Thoracic aorta (tissue), 2 donors: ENCODE measurements at regions not wholly inside any gene's neighbourhood (a gene's known extent, or its start where the extent isn't known, plus 50 kb on each side); places are given as distances from the start of the nearest gene placed in this dataset.

Source experiments
- ATAC-seq: fragments of 150-250 bp; one replicate; pipeline ENCODE4 v1.8.0; 2017; ENCODE audit warnings: low read depth; ENCODE audit not compliant: insufficient number of reproducible peaks, low FRiP score
- DNase-seq: peaks from one replicate; pipeline ENCODE4 v3.0.0-alpha.2; 2020; ENCODE audit warnings: low spot score
- H3K27ac ChIP-seq, 2 donors: fragments of 200-600 bp; sonication (generic); 1 replicate in 1 of 2; 2 replicates in 1 of 2; pipeline ENCODE4 v1.5.1; 2016; ENCODE audit warnings: mild to moderate bottlenecking in 2 of 2, moderate library complexity in 2 of 2
- H3K27me3 ChIP-seq: fragments of 200-600 bp; sonication (generic); replicated peaks from 2 replicates; pipeline ENCODE4 v1.6.0; 2016; ENCODE audit warnings: mild to moderate bottlenecking; ENCODE audit not compliant: insufficient read depth
- H3K36me3 ChIP-seq: fragments of 200-600 bp; sonication (generic); one replicate; pipeline ENCODE4 v1.5.1; 2016
- H3K4me1 ChIP-seq, 2 donors: fragments of 200-600 bp; sonication (generic); 1 replicate in 1 of 2; 2 replicates in 1 of 2; pipeline versions ENCODE4 v1.5.1 to v1.6.0; 2016; ENCODE audit warnings: low read depth in 2 of 2, mild to moderate bottlenecking in 1 of 2; ENCODE audit not compliant: control insufficient read depth in 1 of 2
- H3K4me3 ChIP-seq: fragments of 200-600 bp; sonication (generic); 2 replicates; pipeline ENCODE4 v1.5.1; 2016; ENCODE audit warnings: mild to moderate bottlenecking
- H3K9me3 ChIP-seq: fragments of 200-600 bp; sonication (generic); 2 replicates; pipeline ENCODE4 v1.5.1; 2016
- TF ChIP-seq, protein P1 (sequence below): fragments of 200-600 bp; sonication (generic); IDR thresholded peaks from one replicate; pipeline ENCODE4 v1.5.1; 2019; ENCODE audit warnings: antibody characterized with exemption

DNA sequence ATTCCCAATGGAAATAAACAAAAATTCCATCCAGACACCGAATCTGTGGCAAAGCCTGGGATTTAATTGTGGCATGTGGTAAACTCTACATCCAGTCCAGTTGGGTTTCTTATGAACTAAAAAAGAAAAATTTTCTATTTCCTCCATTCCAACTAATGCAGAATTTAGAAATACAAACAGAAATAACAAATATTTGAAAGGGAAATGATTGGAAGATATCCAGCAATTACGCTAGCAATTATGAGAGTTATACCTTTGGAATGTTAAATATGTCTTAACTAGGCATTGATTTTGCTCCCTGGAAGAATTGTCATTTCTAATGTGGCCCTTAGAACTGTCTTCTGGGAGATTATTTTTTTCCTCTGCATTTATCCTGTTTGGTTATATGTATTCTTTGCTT lies 421.4 kb upstream of the KLHL1 start:
- TF ChIP-seq, protein P1, sequence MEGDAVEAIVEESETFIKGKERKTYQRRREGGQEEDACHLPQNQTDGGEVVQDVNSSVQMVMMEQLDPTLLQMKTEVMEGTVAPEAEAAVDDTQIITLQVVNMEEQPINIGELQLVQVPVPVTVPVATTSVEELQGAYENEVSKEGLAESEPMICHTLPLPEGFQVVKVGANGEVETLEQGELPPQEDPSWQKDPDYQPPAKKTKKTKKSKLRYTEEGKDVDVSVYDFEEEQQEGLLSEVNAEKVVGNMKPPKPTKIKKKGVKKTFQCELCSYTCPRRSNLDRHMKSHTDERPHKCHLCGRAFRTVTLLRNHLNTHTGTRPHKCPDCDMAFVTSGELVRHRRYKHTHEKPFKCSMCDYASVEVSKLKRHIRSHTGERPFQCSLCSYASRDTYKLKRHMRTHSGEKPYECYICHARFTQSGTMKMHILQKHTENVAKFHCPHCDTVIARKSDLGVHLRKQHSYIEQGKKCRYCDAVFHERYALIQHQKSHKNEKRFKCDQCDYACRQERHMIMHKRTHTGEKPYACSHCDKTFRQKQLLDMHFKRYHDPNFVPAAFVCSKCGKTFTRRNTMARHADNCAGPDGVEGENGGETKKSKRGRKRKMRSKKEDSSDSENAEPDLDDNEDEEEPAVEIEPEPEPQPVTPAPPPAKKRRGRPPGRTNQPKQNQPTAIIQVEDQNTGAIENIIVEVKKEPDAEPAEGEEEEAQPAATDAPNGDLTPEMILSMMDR: no peak

DNA sequence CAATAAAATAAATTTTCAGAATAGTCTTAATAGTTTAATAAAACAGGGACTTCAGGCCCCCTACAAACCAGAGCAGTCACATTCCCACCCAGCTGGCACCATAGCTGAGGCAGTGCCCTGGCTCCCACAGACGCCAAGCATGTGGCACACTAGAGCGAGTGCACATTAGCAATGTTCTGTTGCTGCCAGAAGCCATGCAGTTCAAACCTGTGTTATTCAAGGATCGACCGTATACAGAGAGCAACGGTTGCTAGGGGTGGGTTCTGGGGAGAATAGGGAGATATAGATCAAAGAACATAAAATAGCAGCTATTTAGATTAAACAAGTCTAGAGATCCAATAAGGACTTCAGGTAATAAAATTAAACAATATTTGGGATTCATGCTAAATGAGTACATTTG lies 419.3 kb upstream of the KLHL1 start:
- no peaks in the 10 kb centered on the region for H3K36me3 ChIP-seq
- H3K4me1 ChIP-seq: no peaks in the 10 kb centered on the region
- H3K9me3 ChIP-seq: no peaks in the 10 kb centered on the region
- H3K27ac ChIP-seq: no peak overlapping the region
- TF ChIP-seq, protein P1: no peak
- H3K27me3 ChIP-seq: no peaks in the 10 kb centered on the region
- DNase-seq: no peak
- no peak overlapping the region for H3K4me3 ChIP-seq
- ATAC-seq: no peak

More for the DNA sequence above, 421.4 kb upstream of the KLHL1 start:
- Histone ChIP-seq H3K4me3 (no peak overlapping the region), H3K4me1 (no peaks in the 10 kb centered on the region), H3K9me3 (no peaks in the 10 kb centered on the region), H3K27ac (no peak overlapping the region), H3K36me3 (no peaks in the 10 kb centered on the region), H3K27me3 (no peaks in the 10 kb centered on the region)
- ATAC-seq (no peak), DNase-seq (no peak)

DNA sequence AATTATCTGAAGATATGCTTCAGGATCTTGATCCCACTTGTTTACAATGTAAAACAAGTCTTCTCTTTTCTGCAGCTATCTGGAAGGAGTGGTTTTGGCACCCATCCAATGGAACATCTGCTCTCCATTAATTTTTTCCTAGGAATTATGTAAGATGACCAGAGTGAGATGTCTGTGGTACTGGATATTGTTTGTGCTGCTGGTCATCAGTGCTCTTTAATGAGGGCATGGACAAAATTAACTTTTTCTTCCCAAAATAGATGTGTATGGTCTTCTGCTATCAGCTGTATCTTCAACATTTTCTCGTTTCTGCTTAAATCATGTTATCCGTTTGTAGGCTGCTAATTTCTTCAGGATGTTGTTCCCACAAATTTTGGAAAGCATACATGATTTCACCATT lies 415.4 kb upstream of the KLHL1 start:
- Histone ChIP-seq H3K9me3 (no peaks in the 10 kb centered on the region), H3K4me1 (no peaks in the 10 kb centered on the region), H3K27ac (no peak overlapping the region), H3K27me3 (no peaks in the 10 kb centered on the region), H3K4me3 (no peak overlapping the region), H3K36me3 (no peaks in the 10 kb centered on the region)
- TF ChIP-seq, protein P1: no peak
- no peak for DNase-seq
- ATAC-seq: no peak

GRCh38 chr13:70520275-70521036 lies 412.2 kb upstream of the KLHL1 start:
- no peak for ATAC-seq
- H3K9me3 ChIP-seq: no peaks in the 10 kb centered on the region
- no peaks in the 10 kb centered on the region for H3K4me1 ChIP-seq

DNA sequence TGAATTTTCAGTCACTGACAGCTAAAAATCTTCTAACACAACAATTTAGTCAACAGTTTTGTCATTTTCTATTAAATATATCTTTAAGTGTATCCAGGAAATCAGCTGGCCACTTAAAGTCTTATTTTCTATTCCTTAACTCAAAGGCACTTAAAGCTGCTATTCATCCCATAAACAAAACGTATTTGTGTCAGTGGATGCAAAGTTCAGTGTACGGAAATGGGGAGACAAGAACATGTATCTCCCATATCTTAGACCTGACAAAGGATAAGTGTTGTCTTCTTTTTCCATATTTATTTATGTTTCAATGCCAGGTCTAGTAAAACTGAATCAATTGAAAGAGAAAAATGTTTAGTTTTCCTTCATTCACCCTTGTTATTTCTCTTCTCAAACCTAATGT lies 409.8 kb upstream of the KLHL1 start:
- Histone ChIP-seq H3K36me3 (no peaks in the 10 kb centered on the region), H3K9me3 (no peaks in the 10 kb centered on the region), H3K4me1 (no peaks in the 10 kb centered on the region), H3K27me3 (no peaks in the 10 kb centered on the region), H3K27ac (no peak overlapping the region), H3K4me3 (no peak overlapping the region)
- TF ChIP-seq, protein P1: no peak
- no peak for ATAC-seq
- no peak for DNase-seq

More at GRCh38 chr13:70520275-70521036, 412.2 kb upstream of the KLHL1 start:
- TF ChIP-seq, protein P1: no peak
- no peaks in the 10 kb centered on the region for H3K27me3 ChIP-seq
- no peak for DNase-seq
- no peaks in the 10 kb centered on the region for H3K36me3 ChIP-seq
- no peak overlapping the region for H3K27ac ChIP-seq
- H3K4me3 ChIP-seq: no peak overlapping the region
